ENCODE measurements at regions not wholly inside any gene's neighbourhood (a gene's known extent, or its start where the extent isn't known, plus 50 kb on each side); places are given as distances from the start of the nearest gene placed in this dataset.

DNA sequence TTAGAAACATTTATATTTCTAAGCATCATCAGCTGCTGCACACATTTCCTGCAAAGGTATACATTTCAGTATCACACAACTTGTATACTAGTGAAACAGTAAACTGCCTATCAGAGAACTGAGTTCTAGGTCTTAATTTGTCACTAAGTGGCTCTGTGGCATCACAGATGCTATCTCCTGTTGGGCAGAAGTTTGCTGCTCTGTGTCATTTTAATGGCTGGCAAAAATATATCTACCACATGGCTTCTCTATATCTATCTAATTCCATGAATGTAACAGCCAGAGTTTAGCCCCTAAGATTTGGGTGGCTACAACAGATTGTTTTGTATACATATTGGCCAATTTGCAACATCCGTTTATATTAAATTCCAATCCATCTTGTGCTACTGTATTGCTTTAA is 1231.9 kb upstream of the C9orf72 start:
- no peak for DNase-seq

DNA sequence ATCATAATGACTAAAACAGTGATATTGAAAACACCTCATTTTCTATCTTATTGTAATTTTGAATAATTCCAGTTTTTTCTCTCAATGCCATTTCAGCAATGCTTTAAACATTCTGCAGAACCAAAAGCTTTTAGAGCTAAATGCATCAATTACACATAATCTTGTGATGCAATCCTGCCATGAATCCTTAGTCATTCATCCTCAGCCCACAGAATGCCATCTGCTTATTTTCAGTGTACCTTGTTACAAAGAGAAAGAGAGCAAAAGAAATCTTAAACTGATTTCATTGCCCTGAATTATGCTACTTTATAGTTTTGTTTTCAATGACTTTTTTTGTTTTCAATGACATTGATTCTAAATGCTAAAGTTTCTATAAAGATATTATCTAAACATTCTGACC is 1234.8 kb upstream of the C9orf72 start:
- DNase-seq, result peak in 3 of 58 donors; percentile 9 to 51 (median 33)

DNA sequence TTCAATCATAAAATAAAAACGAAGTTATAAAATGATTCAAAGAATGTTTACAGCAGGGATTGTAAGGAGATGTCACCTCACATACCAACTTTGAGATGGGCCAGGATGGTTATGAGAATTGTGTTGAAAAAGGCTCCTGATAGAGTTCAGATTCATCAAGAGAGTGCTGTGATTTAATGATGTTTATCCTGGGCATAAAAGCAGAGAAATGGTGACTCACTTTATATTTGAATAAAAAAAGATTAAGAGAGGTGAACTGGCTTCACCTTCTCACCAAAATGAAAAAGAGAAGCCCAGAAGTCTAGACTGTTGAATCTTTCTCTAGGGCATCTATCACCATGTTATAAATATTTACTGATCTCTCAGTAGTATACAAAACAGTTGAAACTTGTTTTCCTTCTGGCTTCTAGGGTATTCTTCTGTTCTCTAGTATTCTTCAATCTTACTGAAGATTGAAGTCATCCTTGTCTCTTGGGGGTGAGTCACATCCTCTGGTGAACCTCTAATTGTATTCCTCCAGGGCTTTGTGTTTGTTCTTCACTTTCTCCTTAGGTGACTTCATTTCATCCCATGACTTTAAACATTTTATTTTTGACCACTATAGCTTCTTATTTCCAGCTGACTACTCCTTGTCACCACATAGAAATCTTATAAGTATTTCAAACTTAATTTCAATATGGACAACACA is 1237.3 kb upstream of the C9orf72 start:
- no peak for DNase-seq

DNA sequence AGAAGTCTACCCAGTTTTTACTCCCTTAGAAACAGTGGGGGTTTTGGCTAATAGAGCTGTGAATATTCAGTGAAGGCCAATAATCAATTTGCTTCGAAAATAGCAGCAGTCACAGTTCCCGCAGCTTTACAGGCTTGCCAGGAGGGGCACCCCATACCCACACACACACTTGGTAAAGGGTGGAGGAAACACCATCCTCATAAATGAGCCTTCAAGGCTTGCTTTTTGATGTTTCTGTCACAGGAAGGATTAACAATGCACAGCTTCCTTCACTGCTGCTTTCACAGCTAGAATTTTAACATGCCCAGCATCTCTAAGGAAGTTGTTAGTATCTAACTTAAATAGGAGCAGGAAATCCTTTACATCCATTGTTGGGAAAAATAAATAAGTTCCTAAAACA is 1247.5 kb upstream of the C9orf72 start:
- DNase-seq, result no peak

DNA sequence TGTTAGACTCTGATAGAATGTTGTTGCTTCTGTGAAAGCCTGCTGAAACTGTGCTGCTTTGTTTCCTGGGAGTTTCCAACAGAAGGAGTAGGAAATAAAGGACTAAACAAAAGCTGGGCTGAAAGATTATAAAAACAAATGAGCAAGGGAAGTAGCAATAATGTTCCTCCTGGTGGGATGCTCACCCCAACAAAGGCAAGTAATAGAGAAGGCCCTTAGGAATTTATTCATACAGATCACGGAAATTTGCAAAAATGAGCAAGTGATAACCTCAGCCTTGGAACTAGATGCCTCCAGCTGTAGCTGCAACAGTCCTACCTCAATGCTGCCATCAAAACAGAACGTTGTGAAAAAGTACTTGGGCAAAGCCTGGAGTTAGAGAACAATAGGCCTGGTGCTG is 1248.0 kb upstream of the C9orf72 start:
- no peak for DNase-seq

DNA sequence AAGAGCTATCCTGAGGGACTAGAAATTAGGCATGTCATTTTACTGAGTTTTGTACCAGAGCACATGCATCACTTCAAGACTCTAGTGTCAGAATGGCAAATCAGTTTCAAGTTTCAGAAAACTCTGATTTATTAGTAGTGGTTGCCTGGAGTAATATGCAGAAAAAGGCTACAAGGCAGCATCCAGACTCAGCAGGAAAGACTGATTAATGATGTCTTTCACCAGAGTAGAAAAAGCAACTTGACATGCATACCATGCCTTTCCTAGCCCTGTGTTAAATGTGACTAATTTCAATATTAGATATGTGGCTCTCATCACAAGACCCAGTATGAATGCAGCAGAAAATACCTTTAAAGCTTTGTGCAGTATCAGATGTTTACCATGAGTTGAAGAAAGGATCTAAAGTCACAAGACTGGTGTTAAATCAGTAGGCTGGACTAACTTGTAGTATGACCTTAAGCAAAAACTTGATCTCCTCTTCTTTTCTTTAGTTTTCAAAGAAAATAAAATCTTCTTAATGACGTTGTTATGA is 1251.2 kb upstream of the C9orf72 start:
- no peak for DNase-seq

DNA sequence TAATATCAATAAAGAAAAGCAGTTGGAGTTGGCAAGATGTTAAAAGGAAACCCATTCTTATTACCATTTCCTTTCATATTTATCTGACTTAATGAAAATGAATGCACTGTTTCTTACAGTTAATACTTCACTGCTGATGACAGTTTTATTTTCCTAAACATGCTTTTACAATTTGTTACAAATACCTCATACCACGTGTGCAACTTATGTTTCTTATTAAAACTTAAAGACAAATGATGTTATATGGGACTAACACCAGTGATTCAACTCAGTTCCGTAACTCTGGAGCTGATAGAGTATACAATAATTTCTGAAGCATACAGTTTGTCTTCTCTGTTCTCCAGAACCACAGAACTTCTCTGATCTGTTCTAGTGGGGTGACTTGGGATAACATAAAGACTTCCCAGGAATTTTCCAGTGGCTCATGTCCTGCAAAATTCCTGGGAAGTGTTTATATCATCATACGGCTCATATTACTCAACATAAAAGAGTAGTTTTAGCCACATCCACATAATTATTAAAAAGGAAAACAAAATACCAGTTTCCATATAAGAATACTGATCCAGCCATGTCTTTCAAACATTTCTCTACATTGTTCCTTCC is 1259.0 kb upstream of the C9orf72 start:
- DNase-seq, result no peak

DNA sequence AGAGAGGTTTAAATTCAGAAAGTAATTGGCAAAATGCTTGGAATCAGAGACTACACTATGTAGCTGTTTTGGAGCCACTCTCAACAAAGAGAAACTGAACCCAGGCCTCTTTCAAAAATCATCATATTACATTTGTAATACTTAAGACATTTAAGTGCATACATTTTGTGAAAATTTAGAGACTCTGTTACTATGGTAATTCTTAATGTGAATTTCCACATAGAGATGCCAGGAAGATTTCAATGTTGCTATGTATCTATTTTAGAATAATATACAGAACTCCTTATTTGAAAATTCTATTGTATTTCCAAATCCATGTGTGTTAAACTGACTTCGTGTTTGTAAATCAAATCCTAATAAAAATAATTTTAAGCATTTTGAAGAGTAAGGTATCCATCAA is 1260.9 kb upstream of the C9orf72 start:
- DNase-seq, result no peak

DNA sequence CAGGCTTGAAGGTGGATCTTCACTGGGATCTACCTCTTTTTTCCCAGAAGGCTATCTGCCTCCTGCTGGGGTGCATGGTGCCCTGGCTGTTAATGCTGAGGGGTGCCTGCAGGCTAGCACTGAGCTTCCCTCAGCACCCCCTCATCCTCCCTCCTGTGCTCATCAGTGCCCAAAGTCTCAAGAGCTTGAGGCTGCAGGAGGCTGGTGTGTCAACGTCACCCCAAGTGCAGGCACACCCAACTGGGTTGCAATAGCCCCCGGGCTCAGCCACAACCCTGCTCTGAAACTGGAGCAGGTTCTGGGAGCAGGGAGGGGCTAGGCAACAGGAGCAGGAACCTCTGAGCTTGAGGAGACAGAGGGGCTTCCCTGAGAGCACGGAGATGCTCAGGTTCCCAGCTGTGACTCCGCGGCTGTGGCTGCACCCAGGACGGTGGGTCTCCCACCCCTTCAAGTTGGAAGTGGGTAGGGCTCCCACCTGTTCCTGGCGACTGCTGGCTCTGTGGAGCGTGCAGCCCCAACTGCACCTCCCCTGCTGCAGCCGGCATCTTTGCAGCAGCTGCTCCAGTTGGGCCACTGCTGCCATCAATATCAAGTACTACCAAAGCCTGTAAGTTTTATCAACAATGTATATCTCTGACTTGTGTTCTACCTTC is 1266.6 kb upstream of the C9orf72 start:
- DNase-seq, result no peak

DNA sequence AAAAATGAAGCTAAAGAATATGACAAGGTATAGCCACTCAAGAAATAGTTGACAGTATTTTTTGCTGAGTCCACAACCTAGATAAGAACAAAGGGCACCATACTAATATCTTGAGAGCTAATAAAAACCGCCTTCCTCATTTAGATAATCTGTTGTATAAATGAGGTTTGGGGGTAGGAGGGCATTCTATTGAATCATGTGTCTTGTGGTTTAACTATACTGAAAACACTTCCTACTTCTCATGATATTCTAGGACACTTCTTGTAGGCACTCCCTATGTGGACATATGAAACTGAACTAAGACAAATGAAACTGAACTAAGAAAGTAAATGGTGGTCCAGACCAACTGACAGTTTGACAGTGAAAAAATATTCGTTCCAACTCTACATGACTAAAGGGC is 1268.5 kb upstream of the C9orf72 start:
- no peak for DNase-seq

DNA sequence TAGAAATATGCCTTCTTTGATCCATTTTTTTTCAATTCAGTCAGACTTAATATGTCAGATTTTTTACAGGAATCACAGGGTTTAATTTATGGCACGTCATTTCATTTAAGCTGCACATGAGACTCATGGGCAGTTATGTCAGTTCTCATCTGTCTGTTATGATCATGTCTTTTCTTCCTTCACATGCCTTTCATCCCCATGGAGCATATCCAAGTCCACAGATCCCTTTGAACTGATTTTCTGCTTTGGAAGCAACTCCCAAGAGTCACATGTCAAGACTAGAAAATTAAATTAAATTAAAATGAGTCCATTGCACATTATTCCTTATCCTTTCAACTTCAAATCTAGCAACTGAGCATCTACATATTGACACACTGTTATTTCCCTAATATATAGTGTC is 1274.0 kb upstream of the C9orf72 start:
- no peak for DNase-seq

DNA sequence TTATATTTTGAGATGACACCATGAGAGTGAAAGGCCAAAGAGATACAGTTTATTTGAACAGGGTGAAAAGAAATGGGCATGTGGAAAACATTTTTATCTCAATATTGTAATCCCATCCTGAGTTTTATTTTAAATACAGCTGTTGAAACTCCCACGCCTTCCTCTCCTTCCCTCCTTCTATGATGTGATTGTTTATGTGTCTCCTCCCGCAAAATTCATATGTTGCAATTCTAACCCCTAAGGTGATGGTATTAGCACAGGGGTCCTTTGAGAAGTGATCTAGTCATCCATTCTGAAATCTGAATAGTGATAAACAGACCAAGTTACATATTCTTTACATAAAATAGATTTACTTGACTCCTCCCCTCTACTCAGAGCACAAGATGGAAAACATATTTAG is 1275.4 kb upstream of the C9orf72 start:
- DNase-seq, result no peak

DNA sequence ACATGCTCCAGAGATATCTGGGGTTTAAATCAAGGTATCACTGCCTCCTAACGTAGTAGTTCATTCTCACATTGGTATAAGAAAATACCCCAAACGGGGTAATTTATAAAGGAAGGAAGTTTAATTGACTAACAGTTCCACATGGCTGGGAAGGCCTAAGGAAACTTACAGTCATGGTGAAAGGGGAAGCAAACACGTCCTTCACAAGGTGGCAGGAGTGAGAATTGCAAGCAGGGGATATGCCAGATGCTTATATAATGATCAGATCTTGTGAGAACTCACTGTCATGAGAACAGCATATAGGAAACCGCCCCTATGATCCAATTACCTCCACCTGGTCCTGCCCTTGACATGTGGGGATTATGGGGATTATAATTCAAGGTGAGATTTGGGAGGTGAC is 1280.2 kb upstream of the C9orf72 start:
- no peak for DNase-seq

DNA sequence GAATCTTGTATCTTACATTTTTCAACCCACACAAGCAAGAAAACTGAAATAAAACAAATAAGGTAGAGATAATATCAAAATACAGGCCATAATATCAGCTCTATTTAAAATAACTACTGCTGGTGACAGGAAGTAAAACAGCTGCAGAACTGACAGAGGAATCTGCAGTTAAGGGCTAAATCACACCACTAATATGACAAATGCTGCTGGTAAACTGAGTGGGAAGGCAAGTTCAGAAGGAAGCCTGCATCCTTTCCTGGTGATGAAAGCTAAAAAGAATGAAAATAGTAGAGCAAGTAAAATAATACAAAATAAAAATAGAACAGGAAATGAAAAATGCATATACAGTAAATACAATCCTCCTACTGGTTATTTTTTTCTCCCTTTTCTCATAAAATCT is 1293.7 kb upstream of the C9orf72 start:
- DNase-seq, result no peak

DNA sequence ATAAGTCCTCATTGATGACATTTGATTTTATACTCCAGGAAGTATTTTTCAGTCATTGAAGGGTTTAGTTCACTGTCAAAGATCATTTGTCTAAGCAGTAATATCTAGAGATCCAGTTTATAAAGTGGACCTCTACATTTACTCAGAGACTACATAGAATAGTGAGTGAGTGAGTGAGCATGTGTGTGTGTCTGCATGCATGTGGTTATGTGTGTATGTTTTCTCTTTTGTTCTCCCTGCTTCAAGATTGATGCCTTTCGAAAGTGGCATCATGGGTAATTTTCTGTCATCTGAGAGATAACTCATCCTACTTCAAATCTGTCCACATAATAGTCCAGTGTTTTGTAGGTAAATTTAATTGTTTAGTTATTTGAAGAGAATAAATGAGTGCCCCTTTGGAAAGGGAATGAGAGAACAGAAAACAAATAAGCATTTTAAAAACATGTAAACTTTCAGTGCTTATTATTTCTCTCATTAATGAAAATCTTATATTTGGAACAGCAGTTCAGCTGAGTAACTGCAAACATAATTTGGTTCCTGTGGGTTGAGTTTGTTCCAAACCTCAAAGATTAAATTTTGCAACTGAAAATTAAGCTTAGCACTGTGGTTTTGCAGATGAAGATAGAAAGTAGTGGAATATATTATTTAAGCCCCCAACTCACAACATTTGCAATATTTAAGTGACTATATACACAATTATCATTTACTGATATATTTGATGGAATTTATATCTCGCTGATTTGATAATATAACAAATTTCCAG is 1295.1 kb upstream of the C9orf72 start:
- no peak for DNase-seq

DNA sequence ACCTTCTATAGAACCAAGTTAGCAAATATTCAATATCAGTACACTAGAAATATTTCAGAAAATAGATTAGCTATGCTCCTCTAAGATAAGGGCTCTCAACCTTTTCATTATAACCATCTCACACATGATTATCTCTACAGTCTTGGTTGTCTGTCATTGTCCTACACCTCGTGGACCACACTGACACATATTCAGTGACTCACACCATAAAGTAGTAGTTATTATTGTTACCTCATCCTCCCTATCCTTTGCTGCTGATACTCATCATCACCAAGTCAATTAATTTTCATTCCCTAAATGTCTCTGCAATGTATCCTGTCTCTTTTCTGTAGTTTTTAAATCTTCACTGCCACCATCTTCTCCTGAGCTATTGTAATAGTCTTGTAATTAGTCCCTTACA is 1309.2 kb upstream of the C9orf72 start:
- no peak for DNase-seq

DNA sequence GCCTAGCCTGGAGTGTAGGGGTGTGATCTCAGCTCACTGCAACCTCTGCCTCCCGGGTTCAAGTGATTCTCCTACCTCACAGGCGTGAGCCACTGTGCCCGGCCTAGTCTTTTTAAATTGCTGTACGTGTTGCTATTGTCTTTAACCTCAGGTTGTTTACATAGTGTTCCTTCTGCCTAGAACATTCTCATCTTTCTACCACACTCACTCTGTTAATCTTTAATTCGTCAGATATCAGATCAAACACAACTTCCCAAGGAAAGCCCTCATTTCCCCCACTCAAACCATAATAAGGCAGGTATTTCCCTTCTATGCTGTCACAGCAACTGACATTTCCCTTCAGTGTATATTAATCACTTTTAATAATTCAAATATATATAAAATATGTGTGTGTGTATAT is 1310.0 kb upstream of the C9orf72 start:
- DNase-seq, result no peak

DNA sequence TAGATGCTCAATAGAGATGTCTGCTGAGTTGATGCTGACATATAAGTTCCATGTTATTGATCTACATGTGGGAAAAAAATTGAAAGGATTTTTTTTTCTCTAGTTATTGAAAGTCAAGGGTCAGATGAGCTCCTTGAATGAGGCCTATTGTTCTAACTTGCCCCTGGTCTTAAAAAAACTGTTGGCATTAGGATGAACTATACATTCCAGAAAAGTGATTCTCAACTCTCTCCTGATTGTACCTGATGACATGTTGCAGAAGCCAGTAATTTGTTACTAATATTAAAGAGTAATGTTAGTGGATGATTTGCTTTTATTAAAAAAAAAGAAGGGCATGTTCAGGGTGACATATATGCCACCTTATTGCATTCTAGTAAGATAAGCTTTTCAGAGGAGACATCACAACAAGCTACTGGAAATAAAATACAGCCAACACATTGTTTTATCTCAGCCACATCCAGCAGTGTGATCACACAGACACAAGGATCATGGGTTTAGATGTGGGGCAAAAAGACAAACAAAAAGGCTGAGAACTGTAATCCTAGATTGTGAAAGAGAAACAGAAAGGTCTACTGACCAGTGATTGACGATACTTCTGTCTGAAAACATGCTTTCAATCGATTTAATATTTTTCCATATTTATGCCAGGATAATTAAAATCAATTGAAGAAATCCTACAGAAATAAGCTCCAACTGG is 1314.1 kb upstream of the C9orf72 start:
- no peak for DNase-seq

DNA sequence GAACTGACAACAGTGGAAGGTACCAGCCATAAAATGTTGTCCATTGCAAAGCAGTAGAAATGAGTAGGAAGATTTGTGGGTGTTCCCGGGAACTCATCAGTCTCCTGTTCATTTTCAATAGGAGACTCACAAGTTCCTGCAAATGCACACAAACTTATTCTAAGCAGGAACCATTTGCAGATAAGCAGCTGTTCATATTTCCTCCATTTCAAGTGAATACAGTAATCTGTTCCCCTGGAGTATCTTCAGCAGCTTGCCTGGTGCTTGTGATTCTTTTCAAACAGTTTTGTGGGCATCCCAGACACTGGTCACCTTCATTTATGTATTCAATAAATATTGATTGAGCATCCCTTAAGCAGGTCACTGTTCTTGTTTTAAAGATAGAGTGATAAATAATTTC is 1315.5 kb upstream of the C9orf72 start:
- DNase-seq, result no peak

DNA sequence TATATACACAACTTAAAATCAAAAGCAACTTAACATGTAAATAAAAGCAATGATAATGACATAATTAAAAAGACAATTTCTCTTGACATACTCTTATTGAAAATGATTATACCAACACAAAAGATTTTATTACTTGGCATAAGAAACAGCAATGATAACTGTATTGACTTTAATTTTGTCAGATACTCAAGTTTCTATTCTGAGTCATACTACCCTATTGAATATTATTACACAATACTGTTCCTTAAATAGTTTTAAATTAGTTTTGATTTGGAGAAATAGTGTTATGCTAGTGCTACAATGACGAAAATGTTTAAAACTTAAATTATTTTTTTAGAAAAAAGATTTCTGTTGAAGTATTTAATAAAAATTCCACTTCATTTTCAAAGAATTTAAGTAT is 1319.3 kb upstream of the C9orf72 start:
- DNase-seq, result no peak

DNA sequence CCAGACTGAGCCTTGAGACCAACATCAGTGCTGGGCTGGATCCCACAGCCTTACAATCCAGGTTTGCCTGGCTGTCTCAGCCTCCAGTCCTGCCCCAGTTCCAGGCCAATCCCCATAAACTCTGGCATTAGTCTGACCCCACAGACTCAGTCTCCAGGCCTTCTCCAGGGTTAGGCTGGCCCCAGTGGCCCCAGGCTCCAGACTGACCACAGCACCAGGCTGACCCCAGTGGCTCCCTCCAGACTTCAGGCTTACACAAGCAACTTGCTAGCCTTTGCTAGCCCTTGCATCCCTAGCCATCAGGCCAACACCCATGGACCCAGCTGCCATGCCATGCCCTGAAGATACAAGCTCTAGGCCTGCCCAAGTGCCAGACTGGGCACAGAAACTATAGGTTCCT is 1326.0 kb upstream of the C9orf72 start:
- DNase-seq, result no peak
